ENCODE measurements at regions not wholly inside any gene's neighbourhood (a gene's known extent, or its start where the extent isn't known, plus 50 kb on each side); places are given as distances from the start of the nearest gene placed in this dataset.

DNA sequence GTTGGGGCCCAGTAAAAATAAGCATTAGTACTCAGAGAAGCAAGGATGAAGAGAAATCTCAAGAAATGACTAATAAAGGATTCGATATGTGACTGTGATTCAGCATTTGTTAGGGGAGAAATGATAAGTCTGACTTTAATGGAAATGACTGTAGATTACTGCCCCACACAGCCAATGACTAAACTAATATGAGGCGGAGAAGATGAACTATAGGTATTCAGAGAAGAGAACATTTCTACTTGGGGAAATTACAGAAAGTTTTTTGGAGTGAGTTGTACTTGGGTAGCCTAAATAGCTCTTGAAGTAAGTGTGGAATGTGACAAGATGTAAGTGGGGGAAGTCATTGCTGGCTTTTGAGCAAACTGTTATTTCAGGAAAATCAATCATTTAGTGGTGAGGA, 380.0 kb downstream of the PDCD6IP start:
- no peak for TF ChIP-seq CTCF (conservative IDR thresholded peaks at IDR 0.05)
- TF ChIP-seq ZFX (IDR thresholded peaks at IDR 0.05): no peak
